GM20000 (cell line): ENCODE measurements at regions not wholly inside any gene's neighbourhood (a gene's known extent, or its start where the extent isn't known, plus 50 kb on each side); places are given as distances from the start of the nearest gene placed in this dataset.

ENCODE experiments used
- DNase-seq: peaks from one replicate; pipeline ENCODE4 v3.0.0; 2012; ENCODE audit warnings: low spot score
- TF ChIP-seq, protein P1 (sequence below): IDR thresholded peaks from 2 replicates; pipeline ENCODE4 v1.5.1; 2012; ENCODE audit warnings: mild to moderate bottlenecking, control low read depth; ENCODE audit errors: extremely low read depth, missing control alignments

- TF ChIP-seq, protein P1, sequence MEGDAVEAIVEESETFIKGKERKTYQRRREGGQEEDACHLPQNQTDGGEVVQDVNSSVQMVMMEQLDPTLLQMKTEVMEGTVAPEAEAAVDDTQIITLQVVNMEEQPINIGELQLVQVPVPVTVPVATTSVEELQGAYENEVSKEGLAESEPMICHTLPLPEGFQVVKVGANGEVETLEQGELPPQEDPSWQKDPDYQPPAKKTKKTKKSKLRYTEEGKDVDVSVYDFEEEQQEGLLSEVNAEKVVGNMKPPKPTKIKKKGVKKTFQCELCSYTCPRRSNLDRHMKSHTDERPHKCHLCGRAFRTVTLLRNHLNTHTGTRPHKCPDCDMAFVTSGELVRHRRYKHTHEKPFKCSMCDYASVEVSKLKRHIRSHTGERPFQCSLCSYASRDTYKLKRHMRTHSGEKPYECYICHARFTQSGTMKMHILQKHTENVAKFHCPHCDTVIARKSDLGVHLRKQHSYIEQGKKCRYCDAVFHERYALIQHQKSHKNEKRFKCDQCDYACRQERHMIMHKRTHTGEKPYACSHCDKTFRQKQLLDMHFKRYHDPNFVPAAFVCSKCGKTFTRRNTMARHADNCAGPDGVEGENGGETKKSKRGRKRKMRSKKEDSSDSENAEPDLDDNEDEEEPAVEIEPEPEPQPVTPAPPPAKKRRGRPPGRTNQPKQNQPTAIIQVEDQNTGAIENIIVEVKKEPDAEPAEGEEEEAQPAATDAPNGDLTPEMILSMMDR = no peak
- no peak for DNase-seq
Observed at GRCh38 chr12:47023953-47024352, 55.5 kb upstream of the PCED1B start.

DNA sequence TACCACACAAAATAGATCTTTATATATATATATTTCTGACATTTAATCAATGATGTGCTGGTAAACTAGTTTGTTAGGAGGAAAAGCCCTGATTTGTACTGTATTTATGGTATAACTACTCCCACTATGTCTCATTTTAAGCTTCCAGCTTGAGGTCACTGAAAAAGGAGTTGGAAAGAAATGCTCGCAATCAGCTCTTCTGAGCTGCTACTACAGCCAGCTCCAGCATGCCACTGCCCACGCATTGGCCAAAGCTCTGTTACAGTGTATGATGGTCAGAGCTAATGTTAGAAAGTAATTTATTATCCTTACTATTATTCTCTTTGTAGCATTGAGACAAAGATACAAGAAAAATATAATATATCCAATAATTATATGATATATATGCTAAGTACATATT, 55.0 kb upstream of the PCED1B start:
- TF ChIP-seq, protein P1 = no peak
- DNase-seq = no peak

GRCh38 chr12:47025349-47025748, 54.1 kb upstream of the PCED1B start:
- DNase-seq = no peak
- TF ChIP-seq, protein P1 = no peak

DNA sequence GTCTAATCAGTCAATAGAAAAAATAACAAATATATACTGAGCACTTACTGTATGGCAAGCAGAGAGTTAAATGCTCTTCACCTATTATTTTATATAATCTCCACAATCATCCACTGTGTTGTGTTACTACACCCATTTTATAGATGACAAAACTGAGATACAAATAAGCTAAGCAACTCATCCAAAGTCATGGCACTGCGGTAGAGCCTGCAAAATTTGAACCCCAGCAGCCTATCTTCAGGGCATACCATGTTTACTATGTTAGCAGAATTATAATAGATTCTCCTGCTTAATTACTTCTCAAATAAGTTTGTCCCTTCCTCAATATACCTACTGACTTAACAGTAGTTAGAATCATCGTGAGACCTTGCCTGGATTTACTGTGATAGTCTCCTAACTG, 53.6 kb upstream of the PCED1B start:
- DNase-seq = no peak
- TF ChIP-seq, protein P1 = no peak

GRCh38 chr12:47026291-47026690, 53.1 kb upstream of the PCED1B start:
- TF ChIP-seq, protein P1 = no peak
- no peak for DNase-seq
